ENCODE measurements at regions not wholly inside any gene's neighbourhood (a gene's known extent, or its start where the extent isn't known, plus 50 kb on each side); places are given as distances from the start of the nearest gene placed in this dataset.
"Not testable (repeated sequence)": the region's sequence is repeated elsewhere in the genome, so short reads cannot be mapped to it uniquely, and the experiment has no call there.

DNA sequence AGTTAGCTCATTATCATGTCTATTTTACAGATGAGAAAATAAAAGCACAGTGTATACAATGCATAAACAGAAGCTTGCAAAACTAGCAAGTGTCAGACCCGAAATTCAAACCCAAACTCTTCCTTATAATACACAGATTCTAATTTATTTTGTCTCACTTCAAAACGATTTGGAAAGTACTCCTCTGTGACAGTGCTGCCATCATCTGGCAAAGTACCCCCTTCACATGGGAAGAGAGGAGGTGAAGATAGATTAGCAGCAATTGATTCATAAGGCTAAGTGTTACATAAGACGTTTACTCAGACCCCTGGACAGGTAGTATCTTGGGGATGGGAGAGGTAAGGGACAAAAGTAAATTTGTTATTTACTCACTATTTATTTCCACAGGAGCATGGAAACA, 744.0 kb upstream of the SGO1 start:
- Histone ChIP-seq H2BK120ac (ENCODE audit: insufficient read depth, low read length, poor library complexity) (no peak overlapping the region), H3K4me1 (ENCODE audit: control insufficient read depth in 1 of 2, insufficient read depth in 2 of 2, low read length in 2 of 2) (no peaks in the 10 kb centered on the region), H2BK12ac (ENCODE audit: low read length) (no peak overlapping the region), H3K4ac (ENCODE audit: low read depth, low read length) (no peak overlapping the region), H4K91ac (ENCODE audit: low read depth, low read length) (no peak overlapping the region), H2AK5ac (ENCODE audit: low read length) (no peak overlapping the region), H3K4me3 (ENCODE audit: low read depth, low read length) (no peak overlapping the region), H3K23ac (ENCODE audit: low read length) (no peak overlapping the region), H2AFZ (ENCODE audit: insufficient read depth, low read length, poor library complexity) (no peak overlapping the region), H3K27ac (ENCODE audit: low read depth, low read length) (no peak overlapping the region), H3K9me3 (ENCODE audit: insufficient read depth, low read depth, low read length) (no peaks in the 10 kb centered on the region), H3K4me2 (ENCODE audit: low read length) (no peak overlapping the region), H2BK5ac (ENCODE audit: low read depth, low read length, poor library complexity) (no peak overlapping the region), H3K9ac (ENCODE audit: low read length) (no peak overlapping the region), H4K8ac (ENCODE audit: low read depth, low read length) (no peak overlapping the region), H4K12ac (ENCODE audit: low read depth, low read length) (no peak overlapping the region), H3K18ac (ENCODE audit: low read length) (no peak overlapping the region), H3K79me1 (ENCODE audit: low read length) (no peaks in the 10 kb centered on the region), H3K79me2 (ENCODE audit: control insufficient read depth, insufficient read depth, low read length, poor library complexity) (no peaks in the 10 kb centered on the region), H3K14ac (ENCODE audit: low read length) (no peak overlapping the region), H3K36me3 (ENCODE audit: control insufficient read depth in 1 of 2, insufficient read depth in 2 of 2, low read length in 2 of 2) (no peaks in the 10 kb centered on the region), H3K27me3 (ENCODE audit: insufficient read depth, low read length) (no peaks in the 10 kb centered on the region)
- no CpG with 5 or more reads among the region's 3 CpGs for WGBS (ENCODE audit: extremely low coverage, insufficient coverage, insufficient read length)
- DNase-seq: peak in 1 of 2 donors; percentile 29

DNA sequence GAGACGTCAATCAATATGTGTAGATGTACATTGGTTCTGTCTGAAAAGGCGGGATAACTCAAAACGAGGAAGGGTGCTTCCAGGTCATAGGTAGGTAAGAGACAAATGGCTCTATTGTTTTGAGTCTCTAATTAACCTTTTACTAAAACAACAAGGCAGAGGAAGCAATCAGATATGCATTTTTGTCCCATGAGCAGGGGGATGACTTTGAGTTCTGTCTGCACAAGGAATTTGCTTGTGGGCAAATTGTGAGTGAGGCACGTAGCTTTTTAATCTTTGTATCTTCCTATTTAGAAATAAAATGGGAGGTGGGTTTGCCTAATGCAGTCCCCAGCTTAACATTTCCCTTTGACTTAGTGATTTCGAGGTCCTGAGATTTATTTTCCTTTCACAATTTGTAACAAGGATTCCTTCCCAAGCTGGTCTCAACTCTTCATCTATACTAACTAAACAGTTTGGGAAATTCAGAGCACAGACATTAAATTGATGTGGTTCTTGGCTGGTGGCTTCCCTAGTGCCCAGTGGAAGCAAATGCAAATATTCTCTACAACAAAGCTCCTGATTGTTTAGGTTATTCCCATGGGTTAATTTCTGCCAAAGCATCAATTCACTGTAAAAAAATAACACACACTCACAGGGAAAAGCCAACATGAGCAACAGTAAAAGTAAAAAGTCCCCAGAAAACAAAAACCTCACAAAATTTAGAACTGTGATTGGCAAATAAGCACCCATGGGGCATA, 738.8 kb upstream of the SGO1 start:
- Histone ChIP-seq H3K9ac (ENCODE audit: low read length) (no peak overlapping the region), H3K9me3 (ENCODE audit: insufficient read depth, low read depth, low read length) (no peaks in the 10 kb centered on the region), H2AK5ac (ENCODE audit: low read length) (no peak overlapping the region), H4K91ac (ENCODE audit: low read depth, low read length) (no peak overlapping the region), H3K36me3 (ENCODE audit: control insufficient read depth in 1 of 2, insufficient read depth in 2 of 2, low read length in 2 of 2) (no peaks in the 10 kb centered on the region), H4K12ac (ENCODE audit: low read depth, low read length) (no peak overlapping the region), H3K79me1 (ENCODE audit: low read length) (no peaks in the 10 kb centered on the region), H3K4ac (ENCODE audit: low read depth, low read length) (no peak overlapping the region), H3K4me1 (ENCODE audit: control insufficient read depth in 1 of 2, insufficient read depth in 2 of 2, low read length in 2 of 2) (peaks cover 0 to 4% of the 10 kb centered on the region in 2 experiments), H4K8ac (ENCODE audit: low read depth, low read length) (no peak overlapping the region), H2AFZ (ENCODE audit: insufficient read depth, low read length, poor library complexity) (no peak overlapping the region), H3K14ac (ENCODE audit: low read length) (no peak overlapping the region), H3K79me2 (ENCODE audit: control insufficient read depth, insufficient read depth, low read length, poor library complexity) (no peaks in the 10 kb centered on the region), H3K18ac (ENCODE audit: low read length) (no peak overlapping the region), H3K4me2 (ENCODE audit: low read length) (no peak overlapping the region), H3K4me3 (ENCODE audit: low read depth, low read length) (no peak overlapping the region), H3K27me3 (ENCODE audit: insufficient read depth, low read length) (no peaks in the 10 kb centered on the region), H2BK12ac (ENCODE audit: low read length) (no peak overlapping the region), H2BK120ac (ENCODE audit: insufficient read depth, low read length, poor library complexity) (no peak overlapping the region), H3K27ac (ENCODE audit: low read depth, low read length) (no peak overlapping the region), H3K23ac (ENCODE audit: low read length) (no peak overlapping the region), H2BK5ac (ENCODE audit: low read depth, low read length, poor library complexity) (no peak overlapping the region)
- DNase-seq: peak; percentile 27 to 74
- WGBS (ENCODE audit: extremely low coverage, insufficient coverage, insufficient read length): no CpG with 5 or more reads among the region's 5 CpGs

DNA sequence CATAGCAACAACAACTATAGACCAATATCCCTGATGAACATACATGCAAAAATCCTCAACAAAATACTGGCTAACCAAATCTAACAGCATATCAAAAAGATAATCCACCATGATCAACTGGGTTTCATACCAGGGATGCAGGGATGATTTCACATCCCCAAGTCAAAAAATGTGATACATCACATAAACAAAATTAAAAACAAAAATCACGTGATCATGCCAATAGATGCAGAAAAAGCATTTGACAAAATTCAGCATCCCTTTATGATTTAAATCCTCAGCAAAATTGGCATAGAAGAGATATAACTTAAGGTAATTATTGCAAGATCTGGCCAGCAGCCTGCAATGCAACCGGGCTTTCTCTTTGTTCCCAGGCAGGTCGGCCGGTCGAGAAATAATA, 735.1 kb upstream of the SGO1 start:
- not testable (repeated sequence) for H3K14ac ChIP-seq (ENCODE audit: low read length); H3K27me3 ChIP-seq (ENCODE audit: insufficient read depth, low read length); H2AFZ ChIP-seq (ENCODE audit: insufficient read depth, low read length, poor library complexity); H4K91ac ChIP-seq (ENCODE audit: low read depth, low read length); H3K23ac ChIP-seq (ENCODE audit: low read length); H3K18ac ChIP-seq (ENCODE audit: low read length); H3K4me3 ChIP-seq (ENCODE audit: low read depth, low read length); H3K79me1 ChIP-seq (ENCODE audit: low read length); H3K4me2 ChIP-seq (ENCODE audit: low read length); H2BK120ac ChIP-seq (ENCODE audit: insufficient read depth, low read length, poor library complexity); H4K12ac ChIP-seq (ENCODE audit: low read depth, low read length); H4K8ac ChIP-seq (ENCODE audit: low read depth, low read length); H3K9me3 ChIP-seq (ENCODE audit: insufficient read depth, low read depth, low read length); H2BK12ac ChIP-seq (ENCODE audit: low read length); H3K4ac ChIP-seq (ENCODE audit: low read depth, low read length); H2BK5ac ChIP-seq (ENCODE audit: low read depth, low read length, poor library complexity); H3K4me1 ChIP-seq (ENCODE audit: control insufficient read depth in 1 of 2, insufficient read depth in 2 of 2, low read length in 2 of 2); DNase-seq; H3K36me3 ChIP-seq (ENCODE audit: control insufficient read depth in 1 of 2, insufficient read depth in 2 of 2, low read length in 2 of 2); H3K79me2 ChIP-seq (ENCODE audit: control insufficient read depth, insufficient read depth, low read length, poor library complexity); H3K27ac ChIP-seq (ENCODE audit: low read depth, low read length); H3K9ac ChIP-seq (ENCODE audit: low read length); H2AK5ac ChIP-seq (ENCODE audit: low read length)
- WGBS (ENCODE audit: extremely low coverage, insufficient coverage, insufficient read length): no CpG with 5 or more reads among the region's 5 CpGs

DNA sequence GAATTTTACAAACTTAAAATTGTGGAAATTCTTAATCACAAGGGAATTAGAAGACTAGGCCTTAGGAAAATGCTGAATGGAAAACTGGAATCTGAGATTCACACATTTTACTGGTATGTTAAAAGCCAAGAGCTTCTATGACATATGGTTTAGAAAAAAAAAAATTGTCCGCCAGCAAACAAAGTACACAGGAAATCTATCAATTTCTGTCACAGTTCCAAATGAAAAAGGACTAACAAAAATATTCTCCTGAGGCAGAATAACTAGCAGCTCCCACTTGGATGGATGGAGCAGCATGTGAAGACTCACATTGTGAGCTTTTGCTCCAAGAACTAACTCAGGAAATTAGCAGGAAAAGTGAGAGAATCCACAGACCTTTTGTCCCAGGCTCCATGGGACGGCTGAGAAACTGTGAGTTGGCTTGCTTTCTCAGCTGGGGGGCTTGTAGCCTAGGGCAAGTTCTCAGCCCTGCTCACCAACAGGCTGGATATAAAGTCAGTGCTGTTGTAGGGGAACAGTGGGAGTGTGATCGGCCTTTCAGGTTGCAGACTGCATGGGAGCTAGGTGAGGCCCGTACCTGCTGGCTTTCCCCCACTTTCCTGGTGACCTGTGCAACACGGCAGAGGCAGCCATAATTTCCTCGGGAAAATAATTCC, 731.1 kb upstream of the SGO1 start:
- Histone ChIP-seq H3K4me1 (ENCODE audit: control insufficient read depth in 1 of 2, insufficient read depth in 2 of 2, low read length in 2 of 2) (no peaks in the 10 kb centered on the region), H3K9me3 (ENCODE audit: insufficient read depth, low read depth, low read length) (no peaks in the 10 kb centered on the region), H2AFZ (ENCODE audit: insufficient read depth, low read length, poor library complexity) (no peak overlapping the region), H4K12ac (ENCODE audit: low read depth, low read length) (no peak overlapping the region), H3K4ac (ENCODE audit: low read depth, low read length) (no peak overlapping the region), H2AK5ac (ENCODE audit: low read length) (no peak overlapping the region), H3K4me2 (ENCODE audit: low read length) (no peak overlapping the region), H3K27ac (ENCODE audit: low read depth, low read length) (no peak overlapping the region), H2BK5ac (ENCODE audit: low read depth, low read length, poor library complexity) (no peak overlapping the region), H3K14ac (ENCODE audit: low read length) (no peak overlapping the region), H2BK12ac (ENCODE audit: low read length) (no peak overlapping the region), H4K91ac (ENCODE audit: low read depth, low read length) (no peak overlapping the region), H3K27me3 (ENCODE audit: insufficient read depth, low read length) (no peaks in the 10 kb centered on the region), H3K4me3 (ENCODE audit: low read depth, low read length) (no peak overlapping the region), H4K8ac (ENCODE audit: low read depth, low read length) (no peak overlapping the region), H2BK120ac (ENCODE audit: insufficient read depth, low read length, poor library complexity) (no peak overlapping the region), H3K36me3 (ENCODE audit: control insufficient read depth in 1 of 2, insufficient read depth in 2 of 2, low read length in 2 of 2) (no peaks in the 10 kb centered on the region), H3K79me1 (ENCODE audit: low read length) (no peaks in the 10 kb centered on the region), H3K23ac (ENCODE audit: low read length) (no peak overlapping the region), H3K9ac (ENCODE audit: low read length) (no peak overlapping the region), H3K79me2 (ENCODE audit: control insufficient read depth, insufficient read depth, low read length, poor library complexity) (no peaks in the 10 kb centered on the region), H3K18ac (ENCODE audit: low read length) (no peak overlapping the region)
- no peak for DNase-seq
- WGBS (ENCODE audit: extremely low coverage, insufficient coverage, insufficient read length): no CpG with 5 or more reads among the region's 6 CpGs

Measured in trophoblast cell (in vitro differentiated cells and primary cell).